ENCODE measurements at regions not wholly inside any gene's neighbourhood (a gene's known extent, or its start where the extent isn't known, plus 50 kb on each side); places are given as distances from the start of the nearest gene placed in this dataset.

DNA sequence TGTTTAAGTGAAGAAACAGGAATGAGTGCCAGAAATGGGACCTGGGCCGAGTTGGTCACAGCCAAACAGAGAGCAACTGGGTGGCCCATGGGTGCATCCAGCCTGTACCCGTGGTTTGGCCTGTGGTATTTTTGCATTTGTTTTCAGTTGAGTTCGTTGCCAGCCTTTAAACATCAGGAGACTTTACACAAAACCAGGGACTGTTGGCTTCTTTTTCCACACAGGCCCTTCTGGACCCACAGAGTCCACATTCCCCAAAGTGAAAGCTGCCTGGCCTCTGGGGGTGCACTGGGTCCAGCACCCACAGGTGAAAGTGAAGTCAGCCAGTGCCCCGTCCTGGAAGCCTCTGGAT lies 54.1 kb upstream of the TNS3 start:
- DNase-seq = no peak

DNA sequence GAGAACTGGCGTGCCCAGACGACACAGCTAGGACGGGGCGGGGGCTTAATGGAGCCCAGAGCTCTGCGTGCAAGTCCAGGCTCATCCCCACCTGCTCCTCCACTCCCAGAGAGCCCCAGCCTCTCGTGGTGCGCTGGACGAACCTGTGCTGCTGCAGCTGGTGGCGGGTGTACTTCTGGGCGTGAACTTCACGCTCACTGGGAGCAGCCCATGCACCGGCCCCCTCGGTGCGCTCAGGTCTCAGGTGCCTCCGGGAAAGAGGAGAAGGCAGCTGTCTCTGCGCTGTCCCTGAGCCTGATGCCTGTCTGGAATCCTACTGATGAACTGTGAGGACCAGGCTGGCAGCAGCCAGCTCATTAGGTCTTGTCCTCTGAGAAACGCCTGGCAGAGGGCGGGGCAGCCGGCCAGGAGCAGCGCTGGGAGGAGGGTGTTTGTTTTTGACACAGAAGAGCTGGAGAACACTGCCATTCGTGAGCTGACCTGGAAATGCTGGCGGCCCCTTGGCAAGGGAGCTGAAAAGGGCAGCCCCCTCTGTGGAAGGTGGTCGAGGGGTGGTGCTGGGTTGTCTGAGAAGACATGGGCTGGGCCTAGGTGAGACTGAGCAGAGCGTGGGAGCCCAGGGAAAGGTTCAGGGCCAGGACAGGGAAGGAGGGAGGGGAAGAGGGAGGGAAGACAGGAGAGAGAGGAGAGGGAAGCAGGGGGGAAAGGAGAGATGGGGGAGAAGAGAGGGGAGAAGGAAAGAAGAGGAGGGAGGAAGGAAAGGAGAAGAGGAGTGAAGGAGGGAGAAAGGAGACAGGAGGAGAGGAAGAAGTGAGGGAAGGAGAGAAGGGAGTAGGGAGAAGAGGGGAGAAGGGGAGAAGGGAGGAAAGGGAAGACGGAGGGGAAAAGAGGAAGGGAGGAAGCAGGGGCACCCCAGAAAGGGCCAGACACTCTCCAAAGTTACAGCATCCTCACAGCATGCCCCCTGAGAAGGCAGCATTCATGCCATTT lies 53.5 kb upstream of the TNS3 start:
- DNase-seq = peak; percentile 91

DNA sequence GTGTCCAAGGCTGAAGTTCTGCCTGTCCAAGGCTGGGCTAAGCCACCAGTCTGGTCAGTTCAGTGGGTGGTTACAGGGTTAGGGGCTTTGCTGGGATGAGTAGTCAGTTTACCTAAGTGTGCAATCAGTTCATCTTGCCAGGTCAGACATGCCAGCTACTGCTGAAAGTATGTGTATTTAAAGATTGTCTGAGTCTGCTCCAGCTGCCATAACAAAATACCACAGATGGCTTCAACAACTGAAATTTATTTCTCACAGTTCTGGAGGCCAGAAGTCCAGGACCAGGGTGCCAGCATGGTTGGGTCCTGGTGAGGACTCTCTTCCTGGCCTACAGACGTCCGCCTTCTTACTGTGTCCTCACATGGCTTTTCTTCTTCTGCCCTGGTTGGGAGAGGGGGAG lies 52.4 kb upstream of the TNS3 start:
- no peak for DNase-seq

DNA sequence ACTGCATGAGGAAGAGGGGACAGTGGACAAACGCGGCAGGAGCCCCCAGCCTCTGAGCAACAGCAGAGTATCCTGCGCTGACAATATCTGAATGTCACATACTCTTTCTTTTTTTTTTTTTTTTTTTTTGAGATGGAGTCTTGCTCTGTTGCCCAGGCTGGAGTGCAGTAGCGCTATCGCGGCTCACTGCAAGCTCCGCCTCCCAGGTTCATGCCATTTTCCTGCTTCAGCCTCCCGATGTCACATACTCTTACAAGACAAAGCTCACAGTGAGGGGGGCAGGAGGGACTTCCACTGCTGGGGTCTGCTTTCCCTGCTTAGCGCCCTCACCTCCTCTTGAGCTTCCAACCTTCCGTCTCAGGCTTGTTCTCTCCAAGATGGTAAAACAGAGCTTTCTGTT lies 51.2 kb upstream of the TNS3 start:
- no peak for DNase-seq
